IgD-negative memory B cell (primary cell): ENCODE measurements at regions not wholly inside any gene's neighbourhood (a gene's known extent, or its start where the extent isn't known, plus 50 kb on each side); places are given as distances from the start of the nearest gene placed in this dataset.
A peak's percentile ranks its signal among the peaks of the same experiment; 100 is the strongest.

Experiments used
- H3K27ac Mint-ChIP-seq, 3 donors: one replicate each; pipeline ENCODE4 v1.8.0; 2020 to 2022; ENCODE audit warnings: mild to moderate bottlenecking in 3 of 3, mixed read lengths in 3 of 3, moderate library complexity in 1 of 3
- H3K27me3 Mint-ChIP-seq: one replicate; pipeline ENCODE4 v1.8.0; 2021; ENCODE audit warnings: mixed read lengths
- H3K36me3 Mint-ChIP-seq: one replicate; pipeline ENCODE4 v1.8.0; 2020; ENCODE audit warnings: mild to moderate bottlenecking, mixed read lengths
- H3K4me1 Mint-ChIP-seq, 3 donors: one replicate each; pipeline ENCODE4 v1.8.0; 2020 to 2022; ENCODE audit warnings: mixed read lengths in 3 of 3, mild to moderate bottlenecking in 1 of 3
- H3K4me3 Mint-ChIP-seq, 4 donors: one replicate each; pipeline ENCODE4 v1.8.0; 2020 to 2022; ENCODE audit warnings: mild to moderate bottlenecking in 4 of 4, mixed read lengths in 4 of 4, moderate library complexity in 3 of 4
- H3K9me3 Mint-ChIP-seq, 3 donors: one replicate each; pipeline ENCODE4 v1.8.0; 2020 to 2021; ENCODE audit warnings: mixed read lengths in 3 of 3, mild to moderate bottlenecking in 1 of 3

DNA sequence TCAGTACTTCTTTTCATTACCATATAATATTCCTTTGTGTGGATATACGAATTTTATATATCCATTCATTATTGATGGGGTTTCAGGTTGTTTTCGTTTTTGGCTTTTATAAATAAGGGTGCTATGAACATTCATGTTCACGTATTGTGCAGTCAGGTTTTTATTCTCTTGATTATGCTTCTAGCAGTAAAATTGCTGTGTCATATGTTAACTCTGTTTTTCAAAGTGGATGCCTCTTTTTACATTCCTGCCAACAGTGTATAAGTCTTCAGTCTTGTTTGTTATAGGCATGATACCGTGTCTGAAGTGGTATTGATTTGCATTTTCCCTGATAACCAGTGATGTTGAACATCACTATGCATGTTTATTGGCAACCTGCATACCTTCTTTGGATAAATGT lies 127.1 kb upstream of the CNTNAP2 start:
- H3K9me3 Mint-ChIP-seq: peaks cover 0 to 4% (median 2%) of the 10 kb centered on the region in 3 donors

DNA sequence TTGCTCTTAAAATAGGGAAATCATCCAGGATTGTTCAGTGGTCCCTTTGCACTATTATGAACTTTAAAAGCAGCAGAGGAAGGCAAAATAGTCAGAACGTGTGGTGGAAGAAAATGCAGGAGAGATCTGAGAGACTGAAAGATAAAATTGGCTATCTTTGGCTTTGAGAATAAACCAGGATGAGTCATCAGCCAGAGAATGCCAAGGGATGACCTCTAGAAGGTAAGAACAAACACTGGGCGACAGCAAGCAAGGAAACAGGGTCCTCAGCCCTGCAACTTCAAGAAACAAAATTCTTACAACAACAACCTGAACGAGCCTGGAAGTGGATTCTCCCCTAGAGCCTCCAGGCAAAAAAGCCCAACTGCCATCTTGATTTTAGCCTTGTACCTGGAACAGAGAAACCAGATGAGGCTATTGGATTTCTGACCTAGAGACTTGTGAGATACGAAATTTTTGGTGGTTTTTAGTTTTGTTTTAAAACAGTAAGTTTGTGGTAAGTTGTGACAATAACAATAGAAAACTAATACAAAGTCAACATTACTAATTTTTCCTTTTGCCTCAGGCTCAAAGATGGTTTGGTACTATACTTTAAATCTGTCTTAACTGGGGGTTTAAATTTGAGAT lies 130.2 kb upstream of the CNTNAP2 start:
- Mint-ChIP-seq H3K9me3 (peaks cover 0 to 6% (median 2%) of the 10 kb centered on the region in 3 donors), H3K27ac (no peak overlapping the region), H3K27me3 (no peaks in the 10 kb centered on the region)

More for the DNA sequence above, 127.1 kb upstream of the CNTNAP2 start:
- H3K36me3 Mint-ChIP-seq: peaks cover 2% of the 10 kb centered on the region
- H3K4me3 Mint-ChIP-seq: no peak overlapping the region
- no peak overlapping the region for H3K27ac Mint-ChIP-seq
- no peaks in the 10 kb centered on the region for H3K27me3 Mint-ChIP-seq
- H3K4me1 Mint-ChIP-seq: no peaks in the 10 kb centered on the region

DNA sequence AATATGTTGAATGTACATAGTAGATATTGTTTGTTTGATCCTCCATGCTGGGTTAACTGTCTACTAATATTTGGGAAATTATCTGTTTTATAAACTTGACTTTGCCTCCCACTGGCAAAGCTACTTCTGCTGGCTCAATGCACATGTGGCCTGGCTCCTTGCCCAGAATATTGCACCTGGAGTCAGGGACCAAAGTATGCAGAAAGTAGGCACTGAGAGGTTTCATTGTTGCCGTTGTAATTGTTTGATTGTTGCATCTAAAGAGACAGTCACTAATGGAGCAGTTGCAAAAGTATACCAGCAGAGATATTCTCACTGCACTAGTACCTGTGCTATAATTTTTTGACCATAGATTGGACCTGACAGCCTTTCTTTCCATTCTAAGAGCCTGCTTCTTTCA lies 137.8 kb upstream of the CNTNAP2 start:
- H3K4me1 Mint-ChIP-seq: no peaks in the 10 kb centered on the region

More for the DNA sequence above, 130.2 kb upstream of the CNTNAP2 start:
- no peaks in the 10 kb centered on the region for H3K36me3 Mint-ChIP-seq
- H3K4me1 Mint-ChIP-seq: no peaks in the 10 kb centered on the region
- no peak overlapping the region for H3K4me3 Mint-ChIP-seq

DNA sequence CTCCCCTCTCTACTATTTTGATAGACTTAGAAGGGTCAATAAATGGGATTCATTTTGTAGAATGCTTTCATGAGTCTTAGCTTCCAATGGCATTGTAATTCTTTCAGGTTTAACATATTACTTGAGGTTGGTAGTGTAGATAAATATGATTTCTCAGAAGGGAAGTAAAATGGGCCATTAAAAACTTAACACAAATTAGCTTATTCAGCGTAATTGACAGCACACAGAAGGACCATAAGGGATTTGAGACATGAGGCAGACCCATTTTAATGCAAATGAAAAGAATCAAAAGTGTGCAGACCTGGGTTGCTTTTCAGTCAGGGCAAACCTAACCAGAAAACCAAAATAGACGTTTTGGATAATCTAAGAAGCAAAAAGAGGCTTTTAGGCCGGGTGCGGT lies 156.6 kb upstream of the CNTNAP2 start:
- H3K27ac Mint-ChIP-seq: no peak overlapping the region
- H3K9me3 Mint-ChIP-seq: peaks cover 0 to 6% (median 0%) of the 10 kb centered on the region in 3 donors
- no peak overlapping the region for H3K4me3 Mint-ChIP-seq
- no peaks in the 10 kb centered on the region for H3K27me3 Mint-ChIP-seq
- no peaks in the 10 kb centered on the region for H3K36me3 Mint-ChIP-seq
- H3K4me1 Mint-ChIP-seq: peaks cover 0 to 1% (median 0%) of the 10 kb centered on the region in 3 donors

More for the DNA sequence above, 137.8 kb upstream of the CNTNAP2 start:
- peaks cover 0 to 3% (median 0%) of the 10 kb centered on the region in 3 donors for H3K9me3 Mint-ChIP-seq
- H3K36me3 Mint-ChIP-seq: no peaks in the 10 kb centered on the region
- H3K27me3 Mint-ChIP-seq: no peaks in the 10 kb centered on the region
- H3K4me3 Mint-ChIP-seq: no peak overlapping the region
- no peak overlapping the region for H3K27ac Mint-ChIP-seq

GRCh38 chr7:145957160-145957890 lies 159.3 kb upstream of the CNTNAP2 start:
- H3K4me3 Mint-ChIP-seq: no peak overlapping the region
- no peak overlapping the region for H3K27ac Mint-ChIP-seq
- no peaks in the 10 kb centered on the region for H3K36me3 Mint-ChIP-seq
- no peaks in the 10 kb centered on the region for H3K27me3 Mint-ChIP-seq
- peaks cover 0 to 3% (median 0%) of the 10 kb centered on the region in 3 donors for H3K9me3 Mint-ChIP-seq
- H3K4me1 Mint-ChIP-seq: peaks cover 0 to 1% (median 0%) of the 10 kb centered on the region in 3 donors

- Mint-ChIP-seq H3K27me3 (no peaks in the 10 kb centered on the region), H3K36me3 (no peaks in the 10 kb centered on the region), H3K4me1 (no peaks in the 10 kb centered on the region), H3K4me3 (no peak overlapping the region), H3K9me3 (peaks cover 0 to 8% (median 3%) of the 10 kb centered on the region in 3 donors), H3K27ac (no peak overlapping the region)
Measured at GRCh38 chr7:145951566-145951965, 165.0 kb upstream of the CNTNAP2 start.

GRCh38 chr7:145928937-145929336 lies 187.7 kb upstream of the CNTNAP2 start:
- H3K4me1 Mint-ChIP-seq: peaks cover 0 to 3% (median 0%) of the 10 kb centered on the region in 3 donors
- H3K36me3 Mint-ChIP-seq: no peaks in the 10 kb centered on the region
- no peak overlapping the region for H3K27ac Mint-ChIP-seq
- no peak overlapping the region for H3K4me3 Mint-ChIP-seq
- peaks cover 0 to 8% (median 5%) of the 10 kb centered on the region in 3 donors for H3K9me3 Mint-ChIP-seq
- no peaks in the 10 kb centered on the region for H3K27me3 Mint-ChIP-seq

DNA sequence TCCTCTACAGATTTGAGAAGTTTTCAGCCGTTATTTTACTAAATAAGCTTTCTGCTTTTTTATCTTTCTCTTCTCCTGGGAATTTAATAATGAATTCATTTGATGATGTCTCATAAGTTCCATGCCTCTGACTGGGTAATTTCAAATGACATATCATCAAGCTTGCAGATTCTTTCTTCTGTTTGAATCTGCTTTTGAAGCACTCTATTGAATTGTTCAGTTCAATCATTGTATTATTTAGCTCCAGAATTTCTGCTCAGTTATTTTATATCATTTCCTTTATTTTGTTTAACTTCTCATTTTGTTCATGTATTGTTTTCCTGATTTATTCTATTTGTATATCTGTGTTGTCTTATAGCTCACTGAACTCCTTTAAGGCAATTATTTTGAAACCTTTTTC lies 196.9 kb upstream of the CNTNAP2 start:
- Mint-ChIP-seq H3K9me3 (peaks cover 6 to 10% (median 9%) of the 10 kb centered on the region in 3 donors), H3K27me3 (no peaks in the 10 kb centered on the region), H3K36me3 (no peaks in the 10 kb centered on the region), H3K4me1 (no peaks in the 10 kb centered on the region), H3K27ac (no peak overlapping the region), H3K4me3 (no peak overlapping the region)

DNA sequence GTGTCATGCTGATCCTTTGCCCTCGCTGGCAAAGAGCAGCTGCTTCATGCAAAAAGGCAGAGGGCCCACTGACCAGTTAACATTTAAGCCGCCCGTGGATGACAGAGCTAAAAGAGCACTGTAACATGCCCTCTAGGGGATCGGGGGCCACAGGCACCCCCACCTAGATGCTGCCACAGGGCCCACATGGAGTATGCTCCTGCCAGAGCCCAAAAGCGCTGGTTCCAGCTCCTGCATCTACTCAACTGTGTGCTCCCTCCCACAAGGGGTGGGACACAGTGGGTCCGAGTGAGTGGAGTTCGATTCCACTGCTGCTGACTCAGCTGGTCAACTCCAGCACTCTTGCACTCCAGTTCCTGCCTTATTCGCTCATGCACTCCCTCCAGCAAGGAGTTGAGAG lies 199.8 kb upstream of the CNTNAP2 start:
- Mint-ChIP-seq H3K27me3 (no peaks in the 10 kb centered on the region), H3K4me1 (peaks cover 0 to 2% (median 0%) of the 10 kb centered on the region in 3 donors), H3K36me3 (no peaks in the 10 kb centered on the region), H3K4me3 (no peak overlapping the region), H3K27ac (no peak overlapping the region), H3K9me3 (peaks cover 6 to 14% (median 9%) of the 10 kb centered on the region in 3 donors)

- H3K4me3 Mint-ChIP-seq: no peak overlapping the region
- H3K36me3 Mint-ChIP-seq: no peaks in the 10 kb centered on the region
- H3K4me1 Mint-ChIP-seq: peaks cover 0 to 2% (median 0%) of the 10 kb centered on the region in 3 donors
- no peak overlapping the region for H3K27ac Mint-ChIP-seq
- peaks cover 6 to 9% (median 9%) of the 10 kb centered on the region in 3 donors for H3K9me3 Mint-ChIP-seq
- H3K27me3 Mint-ChIP-seq: no peaks in the 10 kb centered on the region
Measured at GRCh38 chr7:145915679-145916078, 200.9 kb upstream of the CNTNAP2 start.

- Mint-ChIP-seq H3K9me3 (peaks cover 0 to 11% (median 2%) of the 10 kb centered on the region in 3 donors), H3K36me3 (no peaks in the 10 kb centered on the region), H3K4me3 (peak overlapping the region in 2 of 4 donors; percentile 80 to 88), H3K27me3 (no peaks in the 10 kb centered on the region), H3K27ac (no peak overlapping the region), H3K4me1 (peaks cover 7 to 17% (median 8%) of the 10 kb centered on the region in 3 donors)
Measured at GRCh38 chr7:145909991-145910513, 206.5 kb upstream of the CNTNAP2 start.

DNA sequence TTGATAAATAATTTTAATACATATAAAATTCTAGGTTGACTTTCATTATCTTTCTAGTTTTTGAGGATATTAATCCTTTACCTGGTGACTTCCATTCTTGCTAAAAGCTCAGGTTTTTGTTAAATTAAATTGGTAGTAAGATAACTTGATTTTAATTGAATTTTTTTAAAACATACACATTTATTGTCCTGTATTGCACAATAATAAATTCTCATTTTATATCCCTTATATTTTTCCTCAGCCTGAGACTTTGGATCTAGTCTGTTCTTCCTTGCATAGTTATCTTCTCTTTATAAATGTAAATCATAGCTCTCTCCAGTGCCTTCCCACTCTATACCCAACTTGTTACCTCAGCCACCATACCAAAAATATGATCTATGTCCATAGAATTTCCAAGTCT lies 212.9 kb upstream of the CNTNAP2 start:
- Mint-ChIP-seq H3K4me1 (peaks cover 0 to 2% (median 0%) of the 10 kb centered on the region in 3 donors), H3K4me3 (no peak overlapping the region), H3K36me3 (peaks cover 2% of the 10 kb centered on the region), H3K27me3 (no peaks in the 10 kb centered on the region), H3K27ac (no peak overlapping the region), H3K9me3 (peaks cover 5 to 8% (median 5%) of the 10 kb centered on the region in 3 donors)

GRCh38 chr7:145902123-145902522 lies 214.5 kb upstream of the CNTNAP2 start:
- no peaks in the 10 kb centered on the region for H3K27me3 Mint-ChIP-seq
- H3K4me3 Mint-ChIP-seq: no peak overlapping the region
- H3K27ac Mint-ChIP-seq: no peak overlapping the region
- no peaks in the 10 kb centered on the region for H3K4me1 Mint-ChIP-seq
- H3K36me3 Mint-ChIP-seq: peaks cover 2% of the 10 kb centered on the region
- peaks cover 5 to 12% (median 7%) of the 10 kb centered on the region in 3 donors for H3K9me3 Mint-ChIP-seq

DNA sequence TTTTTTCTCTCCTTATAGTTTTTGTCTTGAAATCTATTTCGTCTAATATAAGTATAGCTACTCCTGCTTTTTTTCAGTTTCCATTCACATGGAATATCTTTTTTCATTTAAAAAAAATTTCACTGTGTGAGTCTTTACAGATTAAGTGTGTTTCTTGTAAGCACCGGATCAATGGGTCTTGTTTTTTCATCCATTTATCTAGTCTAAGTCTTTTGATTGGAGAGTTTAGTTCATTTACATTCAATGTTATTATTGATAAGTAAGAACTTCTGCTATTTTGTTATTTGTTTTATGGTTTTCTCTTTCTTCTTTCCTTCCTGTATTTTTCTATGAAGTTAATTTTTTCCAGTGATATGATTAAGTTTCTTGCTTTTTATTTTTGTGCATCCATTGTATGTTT lies 216.7 kb upstream of the CNTNAP2 start:
- H3K9me3 Mint-ChIP-seq: peaks cover 5 to 19% (median 10%) of the 10 kb centered on the region in 3 donors
- peaks cover 2% of the 10 kb centered on the region for H3K36me3 Mint-ChIP-seq
- no peaks in the 10 kb centered on the region for H3K27me3 Mint-ChIP-seq
- no peak overlapping the region for H3K4me3 Mint-ChIP-seq
- H3K4me1 Mint-ChIP-seq: no peaks in the 10 kb centered on the region
- peak overlapping the region in 1 of 3 donors; percentile 6 for H3K27ac Mint-ChIP-seq

DNA sequence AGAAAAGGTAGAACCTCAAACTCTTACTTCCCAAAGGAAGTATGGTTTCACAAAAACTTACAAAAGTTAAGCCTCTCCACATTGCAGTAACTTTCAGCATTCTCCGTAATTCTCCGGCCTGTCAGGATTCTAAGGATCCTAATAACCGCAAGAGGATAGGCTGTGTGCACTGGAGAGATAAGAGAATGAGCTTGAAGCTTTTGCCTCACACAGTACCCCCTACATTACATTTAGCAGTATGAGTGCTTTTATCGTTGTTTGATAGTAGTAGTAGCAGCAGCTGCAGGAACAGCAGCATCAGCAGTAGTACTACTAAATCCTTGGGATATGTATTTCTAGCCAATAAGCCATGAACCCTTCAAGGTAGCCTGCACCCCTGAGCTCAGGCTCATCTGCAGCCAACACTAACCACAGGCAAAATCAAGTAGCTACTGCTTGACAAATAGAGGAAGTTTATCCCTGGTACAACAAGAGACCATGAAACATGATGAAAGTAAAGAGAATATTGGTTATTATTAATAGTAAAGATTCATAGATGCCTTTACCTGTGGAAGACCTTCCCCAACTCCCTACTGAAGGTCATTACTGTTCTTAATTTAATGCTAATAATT lies 222.6 kb upstream of the CNTNAP2 start:
- peaks cover 0 to 17% (median 6%) of the 10 kb centered on the region in 3 donors for H3K9me3 Mint-ChIP-seq
- no peak overlapping the region for H3K27ac Mint-ChIP-seq
- no peaks in the 10 kb centered on the region for H3K27me3 Mint-ChIP-seq
- peaks cover 0 to 2% (median 0%) of the 10 kb centered on the region in 3 donors for H3K4me1 Mint-ChIP-seq
- H3K36me3 Mint-ChIP-seq: no peaks in the 10 kb centered on the region
- H3K4me3 Mint-ChIP-seq: no peak overlapping the region
